ENCODE measurements at regions not wholly inside any gene's neighbourhood (a gene's known extent, or its start where the extent isn't known, plus 50 kb on each side); places are given as distances from the start of the nearest gene placed in this dataset.

DNA sequence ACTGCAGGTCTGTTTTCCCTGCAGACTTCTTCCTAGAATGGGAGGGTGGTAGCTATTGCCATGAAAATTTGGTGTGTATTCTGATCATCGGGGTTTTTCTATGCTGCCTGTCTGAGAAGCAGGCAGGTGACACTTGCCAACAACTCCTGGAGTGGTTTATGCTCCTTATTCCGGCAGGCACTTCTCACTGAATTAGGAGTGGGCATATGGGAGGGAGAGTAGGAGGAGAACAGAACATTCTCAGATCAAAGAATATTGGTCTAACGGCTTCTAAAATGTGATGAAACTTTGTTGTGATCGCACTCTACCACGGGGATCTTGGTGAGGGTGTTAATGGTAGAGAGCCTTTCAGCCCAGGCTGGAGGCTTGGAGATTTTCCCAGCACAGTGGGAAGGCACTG, 480.8 kb downstream of the PLCL1 start:
- DNase-seq = no peak
- no peaks in the 10 kb centered on the region for H3K9me3 ChIP-seq
- no peaks in the 10 kb centered on the region for H3K4me1 ChIP-seq
- H3K27ac ChIP-seq = no peak overlapping the region
- no peak for TF ChIP-seq CTCF (IDR thresholded peaks at IDR 0.05)
- ATAC-seq = no peak
- intact Hi-C loops (cut with DNase I) = no loop called here
- H3K4me3 ChIP-seq = no peak overlapping the region
- 48 to 65% methylated on average over 5 of the region's 5 CpGs for WGBS, 2 donors
- H3K27me3 ChIP-seq = peaks cover 0 to 11% (median 0%) of the 10 kb centered on the region in 7 donors
- H3K36me3 ChIP-seq = no peaks in the 10 kb centered on the region

- no peaks in the 10 kb centered on the region for H3K36me3 ChIP-seq
- ATAC-seq = no peak
- DNase-seq = no peak
- 68 to 78% methylated on average over 2 of the region's 2 CpGs for WGBS, 2 donors
- H3K9me3 ChIP-seq = no peaks in the 10 kb centered on the region
- peaks cover 0 to 11% (median 0%) of the 10 kb centered on the region in 7 donors for H3K27me3 ChIP-seq
- no peak overlapping the region for H3K27ac ChIP-seq
- intact Hi-C loops (cut with DNase I) = no loop called here
- no peaks in the 10 kb centered on the region for H3K4me1 ChIP-seq
- no peak for TF ChIP-seq CTCF (IDR thresholded peaks at IDR 0.05)
- H3K4me3 ChIP-seq = no peak overlapping the region
These were observed 478.8 kb downstream of the PLCL1 start for GRCh38 chr2:198283146-198283545.

GRCh38 chr2:198282061-198282460, 477.7 kb downstream of the PLCL1 start:
- H3K27me3 ChIP-seq = peaks cover 0 to 11% (median 0%) of the 10 kb centered on the region in 7 donors
- no peak overlapping the region for H3K4me3 ChIP-seq
- no peak for DNase-seq
- intact Hi-C loops (cut with DNase I) = no loop called here
- no peak overlapping the region for H3K27ac ChIP-seq
- H3K9me3 ChIP-seq = no peaks in the 10 kb centered on the region
- ATAC-seq = no peak
- no peak for TF ChIP-seq CTCF (IDR thresholded peaks at IDR 0.05)
- H3K4me1 ChIP-seq = no peaks in the 10 kb centered on the region
- WGBS, 2 donors = 54 to 56% methylated on average over 3 of the region's 3 CpGs
- H3K36me3 ChIP-seq = no peaks in the 10 kb centered on the region

DNA sequence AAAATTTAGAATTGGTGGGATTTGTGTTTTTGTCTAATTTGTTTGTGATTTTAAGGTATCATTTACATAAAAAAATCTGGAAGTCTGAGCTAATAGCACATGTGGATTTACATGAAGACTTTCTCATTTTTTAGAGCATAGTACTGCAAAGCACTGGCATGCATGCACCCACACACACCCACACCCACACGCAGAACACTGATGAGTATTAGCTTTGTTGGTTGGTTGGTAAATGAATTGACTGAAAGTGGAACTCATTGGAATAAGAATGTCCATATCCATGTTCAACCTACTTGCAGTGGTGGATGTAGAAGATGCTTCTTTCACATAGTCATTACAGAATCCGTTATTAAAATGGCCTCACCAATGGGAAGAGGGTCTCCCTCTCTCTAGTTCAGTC, 475.8 kb downstream of the PLCL1 start:
- Histone ChIP-seq H3K27me3 (peaks cover 0 to 16% (median 0%) of the 10 kb centered on the region in 7 donors), H3K36me3 (no peaks in the 10 kb centered on the region), H3K9me3 (no peaks in the 10 kb centered on the region), H3K4me1 (no peaks in the 10 kb centered on the region), H3K27ac (no peak overlapping the region), H3K4me3 (no peak overlapping the region)
- DNase-seq (no peak), ATAC-seq (no peak)
- WGBS, 2 donors = 90% methylated on average over 2 of the region's 2 CpGs
- intact Hi-C loops (cut with DNase I) = no loop called here
- no peak for TF ChIP-seq CTCF (IDR thresholded peaks at IDR 0.05)

- peaks cover 0 to 21% (median 0%) of the 10 kb centered on the region in 7 donors for H3K27me3 ChIP-seq
- DNase-seq (no peak), ATAC-seq (no peak)
- WGBS, 2 donors = 54 to 66% methylated on average over 5 of the region's 5 CpGs
- H3K27ac ChIP-seq = no peak overlapping the region
- H3K9me3 ChIP-seq = no peaks in the 10 kb centered on the region
- no peaks in the 10 kb centered on the region for H3K4me1 ChIP-seq
- no peaks in the 10 kb centered on the region for H3K36me3 ChIP-seq
- intact Hi-C loops (cut with DNase I) = no loop called here
- no peak overlapping the region for H3K4me3 ChIP-seq
- no peak for TF ChIP-seq CTCF (IDR thresholded peaks at IDR 0.05)
These were observed 474.6 kb downstream of the PLCL1 start for GRCh38 chr2:198279026-198279425.
